ENCODE measurements at regions not wholly inside any gene's neighbourhood (a gene's known extent, or its start where the extent isn't known, plus 50 kb on each side); places are given as distances from the start of the nearest gene placed in this dataset.

DNA sequence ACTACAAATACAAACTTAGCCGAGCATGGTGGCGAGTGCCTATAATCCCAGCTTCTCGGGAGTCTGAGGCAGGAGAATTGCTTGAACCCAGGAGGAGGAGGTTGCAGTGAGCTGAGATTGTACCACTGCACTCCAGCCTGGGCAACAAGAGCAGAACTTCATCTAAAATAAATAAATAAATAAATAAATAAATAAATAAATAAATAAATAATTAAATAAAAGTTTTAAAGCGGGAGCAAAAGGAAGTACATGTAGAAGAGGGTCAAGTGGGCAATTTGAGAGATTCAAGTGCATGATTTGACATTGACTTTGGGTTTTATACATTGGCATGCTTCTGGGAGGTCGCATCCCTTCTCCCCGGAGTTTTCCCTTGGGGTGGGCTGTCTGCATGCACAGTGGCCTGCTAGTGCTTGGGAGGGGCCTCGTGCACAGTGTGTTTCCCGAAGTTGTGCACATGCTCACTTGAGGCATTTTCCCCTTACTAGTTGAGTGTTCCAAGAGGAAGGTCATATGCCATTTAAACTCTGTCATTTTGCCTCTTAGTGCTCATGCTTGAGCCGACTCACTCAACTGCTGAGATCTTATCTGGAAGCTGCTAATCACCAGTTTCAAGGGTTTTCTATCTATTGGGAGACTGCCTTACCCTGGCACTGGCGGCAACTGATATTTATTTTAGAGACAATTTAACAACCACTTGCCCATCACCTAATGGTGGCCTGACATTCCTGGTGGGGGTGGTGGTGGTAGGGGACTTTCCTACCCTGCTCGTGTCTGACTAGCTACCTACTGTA lies 193.2 kb upstream of the MPHOSPH6 start:
- no peak overlapping the region for H3K27ac ChIP-seq
- DNase-seq (ENCODE audit: low read depth, low spot score), result no peak

GRCh38 chr16:82361885-82362284 lies 191.9 kb upstream of the MPHOSPH6 start:
- H3K27ac ChIP-seq, result no peak overlapping the region
- DNase-seq (ENCODE audit: low read depth, low spot score), result no peak

- H3K27ac ChIP-seq, result no peak overlapping the region
- DNase-seq (ENCODE audit: low read depth, low spot score), result no peak
Observed at GRCh38 chr16:82360024-82360783, 190.2 kb upstream of the MPHOSPH6 start.

- H3K27ac ChIP-seq, result no peak overlapping the region
- DNase-seq (ENCODE audit: low read depth, low spot score), result no peak
Observed at GRCh38 chr16:82358606-82359221, 188.7 kb upstream of the MPHOSPH6 start.

- DNase-seq (ENCODE audit: low read depth, low spot score), result no peak
- no peak overlapping the region for H3K27ac ChIP-seq
Observed at GRCh38 chr16:82358161-82358560, 188.1 kb upstream of the MPHOSPH6 start.

DNA sequence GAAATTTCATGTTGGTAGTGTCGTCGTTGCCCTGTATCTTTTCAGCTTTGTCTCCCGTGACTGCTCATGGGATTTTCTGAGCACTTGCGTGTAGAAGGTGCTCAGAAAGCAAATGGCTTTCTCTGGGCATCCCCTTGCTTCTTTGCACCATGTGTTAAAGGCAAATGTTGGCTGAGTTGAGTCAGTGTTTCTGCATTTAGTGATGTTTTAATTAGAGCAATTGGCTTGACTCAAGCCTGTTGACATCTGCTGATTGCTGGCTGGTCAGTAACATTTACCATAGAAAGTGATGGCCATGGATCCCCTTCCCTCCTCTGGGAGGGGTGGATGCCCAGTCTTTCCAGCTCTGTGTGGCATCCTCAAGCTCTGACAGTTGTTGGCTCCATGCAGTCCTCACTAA lies 187.2 kb upstream of the MPHOSPH6 start:
- no peak overlapping the region for H3K27ac ChIP-seq

GRCh38 chr16:82350560-82350959 lies 180.5 kb upstream of the MPHOSPH6 start:
- H3K27ac ChIP-seq, result no peak overlapping the region
- no peak for DNase-seq (ENCODE audit: low read depth, low spot score)

More for the DNA sequence above, 187.2 kb upstream of the MPHOSPH6 start:
- no peak for DNase-seq (ENCODE audit: low read depth, low spot score)

- no peak for DNase-seq (ENCODE audit: low read depth, low spot score)
- no peak overlapping the region for H3K27ac ChIP-seq
Observed at GRCh38 chr16:82345318-82345717, 175.3 kb upstream of the MPHOSPH6 start.

- no peak overlapping the region for H3K27ac ChIP-seq
- DNase-seq (ENCODE audit: low read depth, low spot score), result no peak
Observed at GRCh38 chr16:82344157-82344556, 174.1 kb upstream of the MPHOSPH6 start.

DNA sequence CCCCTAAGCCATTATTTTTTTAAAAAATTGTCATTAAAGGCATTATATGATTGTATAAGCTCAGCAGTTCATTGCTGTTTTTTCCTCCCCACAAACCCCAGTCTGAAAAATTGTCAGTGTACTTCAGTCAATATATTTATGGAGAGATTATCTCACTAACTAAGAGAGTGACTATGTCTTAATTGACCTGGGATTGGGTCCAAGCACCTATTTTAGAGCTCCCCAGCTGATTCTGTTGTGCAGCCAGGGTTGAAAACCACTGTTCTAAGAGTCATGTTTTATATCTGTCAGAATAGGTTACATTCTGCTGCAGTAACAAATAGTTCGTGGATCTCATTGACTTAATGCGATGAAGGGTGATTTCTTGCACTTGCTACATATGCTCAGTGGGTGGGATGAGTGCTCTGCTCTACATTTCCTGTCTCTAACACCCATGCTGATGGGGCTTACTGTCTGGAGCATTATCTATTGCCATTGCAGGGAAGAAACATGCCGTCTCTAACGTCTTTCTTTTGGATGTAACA lies 171.2 kb upstream of the MPHOSPH6 start:
- H3K27ac ChIP-seq, result no peak overlapping the region

DNA sequence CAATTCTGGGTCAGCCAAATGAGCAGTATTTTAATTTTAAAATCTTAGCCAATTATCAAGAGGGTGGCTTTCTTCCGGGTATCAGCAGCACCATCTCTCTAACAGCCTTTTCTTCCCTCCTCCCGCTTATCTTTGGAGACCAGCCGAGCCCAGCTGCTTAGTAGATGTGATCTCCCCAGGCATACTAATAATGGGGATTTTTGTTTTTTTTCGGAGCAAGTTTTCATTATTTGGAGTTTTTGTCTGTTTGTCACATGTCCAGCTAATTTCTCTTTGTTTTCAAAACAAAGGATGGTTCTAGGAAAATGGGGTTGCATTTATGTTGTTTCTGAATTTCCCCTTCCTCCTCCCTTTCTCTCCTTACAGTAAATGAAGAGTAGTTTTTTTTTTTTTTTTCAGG lies 170.5 kb upstream of the MPHOSPH6 start:
- DNase-seq (ENCODE audit: low read depth, low spot score), result no peak
- H3K27ac ChIP-seq, result no peak overlapping the region

More for the DNA sequence above, 171.2 kb upstream of the MPHOSPH6 start:
- DNase-seq (ENCODE audit: low read depth, low spot score), result no peak

- no peak for DNase-seq (ENCODE audit: low read depth, low spot score)
- no peak overlapping the region for H3K27ac ChIP-seq
Observed at GRCh38 chr16:82337355-82337754, 167.3 kb upstream of the MPHOSPH6 start.

- no peak for DNase-seq (ENCODE audit: low read depth, low spot score)
- H3K27ac ChIP-seq, result no peak overlapping the region
Observed at GRCh38 chr16:82331974-82332750, 162.1 kb upstream of the MPHOSPH6 start.

- no peak for DNase-seq (ENCODE audit: low read depth, low spot score)
Observed at GRCh38 chr16:82331397-82331796, 161.4 kb upstream of the MPHOSPH6 start.

GRCh38 chr16:82329504-82330192 lies 159.6 kb upstream of the MPHOSPH6 start:
- DNase-seq (ENCODE audit: low read depth, low spot score), result no peak
- no peak overlapping the region for H3K27ac ChIP-seq

More at GRCh38 chr16:82331397-82331796, 161.4 kb upstream of the MPHOSPH6 start:
- H3K27ac ChIP-seq, result no peak overlapping the region

DNA sequence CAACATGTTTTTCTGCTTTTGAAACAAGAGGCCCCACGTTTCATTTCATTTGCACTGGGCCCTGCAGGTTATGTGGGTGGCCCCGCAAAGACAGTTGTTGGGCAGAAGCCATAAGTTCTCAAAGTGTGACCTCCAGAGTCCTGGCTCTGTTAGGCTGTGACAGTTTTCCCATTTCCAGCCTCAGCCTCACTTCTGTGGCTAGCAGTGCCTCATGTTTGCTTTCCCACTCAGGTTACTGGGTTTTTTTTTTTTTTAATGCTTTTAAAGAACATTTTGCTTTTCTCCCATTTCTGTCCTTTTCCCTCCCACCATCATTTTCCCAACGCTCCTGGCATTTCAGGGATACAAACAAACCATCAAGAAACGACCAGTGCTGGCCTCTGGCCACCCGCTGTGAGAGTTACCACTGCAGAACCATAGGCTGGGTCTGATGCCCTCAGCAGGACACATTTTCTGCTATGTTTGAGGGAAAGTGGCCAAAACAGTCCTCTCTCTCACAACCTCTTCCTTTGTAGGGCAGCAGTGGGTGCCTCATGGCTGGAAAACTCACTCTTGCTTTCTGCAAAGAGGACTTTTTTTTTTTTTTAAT lies 159.0 kb upstream of the MPHOSPH6 start:
- no peak overlapping the region for H3K27ac ChIP-seq
- no peak for DNase-seq (ENCODE audit: low read depth, low spot score)

DNA sequence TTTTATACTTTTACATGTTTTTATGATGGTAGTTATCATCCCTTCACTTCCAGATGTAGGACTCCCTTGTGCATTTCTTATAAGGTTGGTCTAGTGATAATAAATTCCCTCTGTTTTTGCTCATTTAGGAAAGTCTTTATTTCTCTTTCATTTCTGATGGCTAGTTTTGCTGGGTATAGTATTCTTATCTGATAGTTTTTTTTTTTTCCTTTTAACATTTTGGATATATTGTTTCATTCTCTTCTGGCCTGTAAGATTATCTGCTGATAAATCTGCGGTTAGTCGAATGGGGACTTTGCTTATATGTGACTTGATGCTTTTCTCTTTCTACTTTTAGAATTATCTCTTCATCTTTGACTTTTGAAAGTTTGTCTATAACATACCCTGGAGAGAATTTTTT lies 153.1 kb upstream of the MPHOSPH6 start:
- no peak overlapping the region for H3K27ac ChIP-seq
- no peak for DNase-seq (ENCODE audit: low read depth, low spot score)

GRCh38 chr16:82322177-82322576 lies 152.2 kb upstream of the MPHOSPH6 start:
- H3K27ac ChIP-seq, result no peak overlapping the region
- DNase-seq (ENCODE audit: low read depth, low spot score), result no peak

DNA sequence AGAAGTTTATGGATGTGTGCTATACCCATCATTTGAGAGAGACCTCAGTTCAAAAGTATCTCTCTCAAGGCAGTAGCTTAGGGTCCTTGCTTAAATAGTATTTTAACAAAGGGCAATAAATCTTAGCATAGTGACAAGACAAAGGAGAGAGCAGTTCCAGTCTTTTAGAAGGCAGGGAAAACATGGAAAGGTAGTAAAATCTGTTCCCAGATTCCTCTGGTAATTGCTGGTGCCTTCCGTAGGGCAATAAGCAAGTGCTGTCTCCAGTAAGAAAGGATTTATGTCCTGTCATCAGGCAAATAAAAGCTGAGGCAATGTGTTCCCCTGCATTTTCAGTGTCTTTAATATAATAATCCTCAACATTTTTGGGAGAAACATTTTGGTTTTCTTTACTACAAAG lies 149.0 kb upstream of the MPHOSPH6 start:
- no peak overlapping the region for H3K27ac ChIP-seq
- no peak for DNase-seq (ENCODE audit: low read depth, low spot score)

Data from epithelial cell of prostate (primary cell).